Adrenal gland (tissue), 9 donors: ENCODE measurements at regions not wholly inside any gene's neighbourhood (a gene's known extent, or its start where the extent isn't known, plus 50 kb on each side); places are given as distances from the start of the nearest gene placed in this dataset.

Experiments
- DNase-seq, 7 donors: peaks; one replicate each; pipeline ENCODE4 v3.0.0-alpha.2; 2019 to 2020
- H3K27ac ChIP-seq, 5 donors: fragments of 200-600 bp; sonication (generic) in 4 of 5; 1 replicate in 3 of 5; 2 replicates in 2 of 5; pipeline versions ENCODE4 v1.5.1 to v1.8.0; 2016 to 2020; ENCODE audit warnings: mild to moderate bottlenecking in 1 of 5
- H3K27me3 ChIP-seq: fragments of 200-600 bp; 2 replicates; pipeline ENCODE4 v1.8.0; 2021
- H3K36me3 ChIP-seq, 2 donors: fragments of 200-600 bp; replicated peaks in 1 of 2; 1 replicate in 1 of 2; 2 replicates in 1 of 2; pipeline versions ENCODE4 v1.5.1 to v1.8.0; 2018 to 2022
- H3K4me1 ChIP-seq, 2 donors: fragments of 200-600 bp; replicated peaks in 1 of 2; 1 replicate in 1 of 2; 2 replicates in 1 of 2; pipeline versions ENCODE4 v1.5.1 to v1.8.0; 2018 to 2021
- H3K4me3 ChIP-seq, 4 donors: fragments of 200-600 bp; sonication (generic) in 3 of 4; one replicate each; pipeline ENCODE4 v1.5.1; 2016 to 2018
- H3K9me3 ChIP-seq, 3 donors: fragments of 200-600 bp; sonication (generic) in 1 of 3; replicated peaks in 1 of 3; 1 replicate in 2 of 3; 2 replicates in 1 of 3; pipeline versions ENCODE4 v1.5.1 to v1.8.0; 2016 to 2021
- CTCF ChIP-seq, 6 experiments: fragments of 450-650 bp in 4 of 6; fragments of 200-600 bp in 2 of 6; sonication (generic) in 1 of 6; IDR thresholded peaks; 1 replicate in 5 of 6; 2 replicates in 1 of 6; pipeline versions ENCODE4 v1.5.1 to v1.8.0; 2016 to 2021; ENCODE audit warnings: antibody characterized with exemption in 6 of 6, mild to moderate bottlenecking in 2 of 6, moderate library complexity in 1 of 6
- POLR2A ChIP-seq, 2 donors: fragments of 450-650 bp; IDR thresholded peaks; one replicate each; pipeline ENCODE4 v1.6.1; 2017; ENCODE audit warnings: antibody characterized with exemption in 2 of 2, mild to moderate bottlenecking in 2 of 2, moderate library complexity in 1 of 2
- WGBS, 4 donors: extraction: QIAGEN DNeasy Blood & Tissue Kit in 2 of 4; methylation state at CpG; one replicate each; pipeline versions ENCODE4 v1.1.5 to v1.1.7; 2013 to 2017; 5-methylcytosine and 5-hydroxymethylcytosine counted together
- intact Hi-C, 2 donors: fragments of 100-400 bp; cut with DNase I; formaldehyde crosslinking; loops; one replicate each; pipeline versions ENCODE4 v1.14.1 to v1.15.0; 2022 to 2023
- donor health status: healthy with polysubstance abuse.
- donor health status: Bipolar disorder and iron deficiency.
- donor health status: DM: yes; HTN: yes; CAD: no.
- donor health status: DM: no; HTN: no; CAD: no.
- donor health status: DM: no; HTN: no; CAD: no.

DNA sequence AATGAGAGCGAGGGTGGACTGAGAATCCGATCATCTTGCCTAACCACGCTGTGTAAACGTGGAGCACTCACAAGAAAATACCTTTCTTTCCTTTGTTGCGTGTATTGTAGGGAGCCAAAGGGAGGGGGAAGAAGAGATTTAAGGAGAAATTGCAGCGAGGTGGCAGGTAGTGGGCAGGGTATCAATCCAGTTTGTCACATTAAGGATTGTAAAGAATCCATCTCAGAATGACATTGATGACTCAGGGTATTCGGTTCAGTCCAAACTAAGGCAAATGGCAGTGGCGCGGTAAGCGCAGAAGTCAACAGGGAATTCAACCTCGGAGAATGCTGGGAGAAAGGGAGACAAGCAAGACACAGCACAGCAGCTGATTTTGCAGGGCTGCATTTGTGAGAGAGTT, 146.2 kb downstream of the ID4 start:
- no peaks in the 10 kb centered on the region for H3K4me1 ChIP-seq
- no peak overlapping the region for H3K4me3 ChIP-seq
- intact Hi-C loops: no loop called here
- no peak for DNase-seq
- WGBS, 4 donors: 71 to 83% (median 78%) methylated on average over 9 to 11 of the region's 11 CpGs
- TF ChIP-seq CTCF (IDR thresholded peaks at IDR 0.05): no peak
- TF ChIP-seq POLR2A (IDR thresholded peaks at IDR 0.05): no peak
- H3K27me3 ChIP-seq: no peaks in the 10 kb centered on the region
- no peaks in the 10 kb centered on the region for H3K36me3 ChIP-seq
- H3K9me3 ChIP-seq: no peaks in the 10 kb centered on the region
- H3K27ac ChIP-seq: no peak overlapping the region

- no peak for DNase-seq
- no peaks in the 10 kb centered on the region for H3K36me3 ChIP-seq
- TF ChIP-seq POLR2A (IDR thresholded peaks at IDR 0.05) (no peak), CTCF (IDR thresholded peaks at IDR 0.05) (no peak)
- H3K4me3 ChIP-seq: no peak overlapping the region
- peaks cover 4% of the 10 kb centered on the region for H3K27me3 ChIP-seq
- H3K4me1 ChIP-seq: no peaks in the 10 kb centered on the region
- intact Hi-C loops: no loop called here
- no peaks in the 10 kb centered on the region for H3K9me3 ChIP-seq
- WGBS, 4 donors: 71 to 79% (median 76%) methylated on average over 2 of the region's 2 CpGs
- H3K27ac ChIP-seq: no peak overlapping the region
These were observed 149.7 kb downstream of the ID4 start for GRCh38 chr6:19986691-19987438.

GRCh38 chr6:19988555-19988954, 151.4 kb downstream of the ID4 start:
- H3K4me1 ChIP-seq: no peaks in the 10 kb centered on the region
- peaks cover 4% of the 10 kb centered on the region for H3K27me3 ChIP-seq
- WGBS, 4 donors: 2 to 18% (median 7%) methylated on average over 3 of the region's 3 CpGs
- H3K36me3 ChIP-seq: no peaks in the 10 kb centered on the region
- no peak for TF ChIP-seq POLR2A (IDR thresholded peaks at IDR 0.05)
- TF ChIP-seq CTCF (IDR thresholded peaks at IDR 0.05): no peak
- H3K9me3 ChIP-seq: no peaks in the 10 kb centered on the region
- intact Hi-C loops: no loop called here
- no peak overlapping the region for H3K4me3 ChIP-seq
- no peak for DNase-seq
- H3K27ac ChIP-seq: no peak overlapping the region

GRCh38 chr6:19991176-19991575, 154.0 kb downstream of the ID4 start:
- H3K27me3 ChIP-seq: peaks cover 4% of the 10 kb centered on the region
- no peak overlapping the region for H3K27ac ChIP-seq
- H3K4me1 ChIP-seq: no peaks in the 10 kb centered on the region
- TF ChIP-seq CTCF (IDR thresholded peaks at IDR 0.05) (no peak), POLR2A (IDR thresholded peaks at IDR 0.05) (no peak)
- no peaks in the 10 kb centered on the region for H3K36me3 ChIP-seq
- DNase-seq: no peak
- H3K4me3 ChIP-seq: no peak overlapping the region
- no peaks in the 10 kb centered on the region for H3K9me3 ChIP-seq
- intact Hi-C loops: no loop called here
- 43 to 75% (median 54%) methylated on average over 3 of the region's 3 CpGs for WGBS, 4 donors
